OCI-LY3 (cell line): ENCODE measurements at regions not wholly inside any gene's neighbourhood (a gene's known extent, or its start where the extent isn't known, plus 50 kb on each side); places are given as distances from the start of the nearest gene placed in this dataset.

Experiments
- EZH2phosphoT487 ChIP-seq: fragments of 200-600 bp; shearing (Covaris generic); IDR thresholded peaks from 2 replicates; pipeline ENCODE4 v1.6.1; 2018; ENCODE audit warnings: antibody characterized with exemption, mixed run types, low read depth
- TF ChIP-seq, protein P1 (sequence below): fragments of 200-600, 300-600 bp; sonication (generic); IDR thresholded peaks from 2 replicates; pipeline ENCODE4 v1.5.1; 2014; ENCODE audit warnings: antibody characterized with exemption, low read length, low read depth

DNA sequence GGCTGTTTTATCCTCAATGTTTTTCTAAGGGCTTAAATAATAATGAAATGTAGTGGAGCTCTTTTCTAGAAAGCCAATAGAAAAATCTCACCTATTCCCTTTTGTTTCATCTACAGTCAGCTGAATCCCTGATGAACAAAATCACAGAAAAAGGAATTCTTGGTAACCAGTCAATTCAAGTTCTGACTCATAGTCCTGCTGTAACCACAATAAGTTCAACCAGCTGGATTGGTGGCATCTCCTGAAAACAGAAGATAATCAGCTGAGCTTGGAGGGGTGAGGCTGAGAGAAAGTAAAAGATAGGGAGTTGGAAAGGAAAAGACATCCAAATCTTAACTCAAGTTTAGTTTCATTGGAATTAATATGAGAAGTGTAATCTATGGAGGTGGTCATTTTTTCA lies 772.1 kb downstream of the CCSER2 start:
- TF ChIP-seq, protein P1, sequence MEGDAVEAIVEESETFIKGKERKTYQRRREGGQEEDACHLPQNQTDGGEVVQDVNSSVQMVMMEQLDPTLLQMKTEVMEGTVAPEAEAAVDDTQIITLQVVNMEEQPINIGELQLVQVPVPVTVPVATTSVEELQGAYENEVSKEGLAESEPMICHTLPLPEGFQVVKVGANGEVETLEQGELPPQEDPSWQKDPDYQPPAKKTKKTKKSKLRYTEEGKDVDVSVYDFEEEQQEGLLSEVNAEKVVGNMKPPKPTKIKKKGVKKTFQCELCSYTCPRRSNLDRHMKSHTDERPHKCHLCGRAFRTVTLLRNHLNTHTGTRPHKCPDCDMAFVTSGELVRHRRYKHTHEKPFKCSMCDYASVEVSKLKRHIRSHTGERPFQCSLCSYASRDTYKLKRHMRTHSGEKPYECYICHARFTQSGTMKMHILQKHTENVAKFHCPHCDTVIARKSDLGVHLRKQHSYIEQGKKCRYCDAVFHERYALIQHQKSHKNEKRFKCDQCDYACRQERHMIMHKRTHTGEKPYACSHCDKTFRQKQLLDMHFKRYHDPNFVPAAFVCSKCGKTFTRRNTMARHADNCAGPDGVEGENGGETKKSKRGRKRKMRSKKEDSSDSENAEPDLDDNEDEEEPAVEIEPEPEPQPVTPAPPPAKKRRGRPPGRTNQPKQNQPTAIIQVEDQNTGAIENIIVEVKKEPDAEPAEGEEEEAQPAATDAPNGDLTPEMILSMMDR, result no peak
- TF ChIP-seq EZH2phosphoT487, result no peak
